Left cardiac atrium (tissue), 4 donors: ENCODE measurements at regions not wholly inside any gene's neighbourhood (a gene's known extent, or its start where the extent isn't known, plus 50 kb on each side); places are given as distances from the start of the nearest gene placed in this dataset.

Experiments
- ATAC-seq, 2 donors: fragments of 200-7000 bp; cut with Tn5 transposase; one replicate each; pipeline ENCODE4 v1.9.1; 2020; ENCODE audit warnings: mild to moderate bottlenecking in 2 of 2, moderate library complexity in 2 of 2
- DNase-seq: peaks from one replicate; pipeline ENCODE4 v3.0.0-alpha.2; 2020
- intact Hi-C, 2 donors: fragments of 100-400 bp; cut with DNase I; formaldehyde crosslinking; loops; one replicate each; pipeline versions ENCODE4 v1.14.1 to v1.15.1; 2022 to 2023
- donor health status: DM: no; HTN: yes; CAD: no.
- donor health status: DM: no; HTN: yes; CAD: no; lungs with severe emphysema.
- donor health status: DM: yes; HTN: yes; CAD: no.
- donor health status: Dilated cardiomyopathy.

- intact Hi-C loops, result loop anchor here in 1 of 2 donors (10.0 kb wide), 1 partner anchor 154 kb away; no protein-coding TSS in a partner anchor
- ATAC-seq (no peak), DNase-seq (no peak)
These were observed 98.9 kb upstream of the PLEKHA5 start for GRCh38 chr12:19030603-19031002.

- ATAC-seq (peak in 1 of 2 donors; percentile 59), DNase-seq (no peak)
- intact Hi-C loops, result loop anchor here in 1 of 2 donors (10.0 kb wide), 1 partner anchor 154 kb away; no protein-coding TSS in a partner anchor
These were observed 98.5 kb upstream of the PLEKHA5 start for GRCh38 chr12:19031032-19031431.

GRCh38 chr12:19032826-19033225 lies 96.7 kb upstream of the PLEKHA5 start:
- intact Hi-C loops, result loop anchor here in 1 of 2 donors (10.0 kb wide), 1 partner anchor 152 kb away; no protein-coding TSS in a partner anchor
- DNase-seq (no peak), ATAC-seq (no peak)

- DNase-seq (no peak), ATAC-seq (no peak)
- intact Hi-C loops, result loop anchor here in 1 of 2 donors (10.0 kb wide), 1 partner anchor 152 kb away; no protein-coding TSS in a partner anchor
These were observed 96.3 kb upstream of the PLEKHA5 start for GRCh38 chr12:19033244-19033643.

- DNase-seq (no peak), ATAC-seq (no peak)
- intact Hi-C loops, result loop anchor here in 1 of 2 donors (10.0 kb wide), 1 partner anchor 150 kb away; no protein-coding TSS in a partner anchor
These were observed 94.6 kb upstream of the PLEKHA5 start for GRCh38 chr12:19034937-19035336.

GRCh38 chr12:19035536-19035935 lies 94.0 kb upstream of the PLEKHA5 start:
- ATAC-seq (peak; percentile 78 to 85), DNase-seq (no peak)
- intact Hi-C loops, result loop anchor here in 1 of 2 donors (10.0 kb wide), 1 partner anchor 149 kb away; no protein-coding TSS in a partner anchor

GRCh38 chr12:19036673-19037357 lies 92.7 kb upstream of the PLEKHA5 start:
- intact Hi-C loops, result loop anchor here in 1 of 2 donors (10.0 kb wide), 1 partner anchor 148 kb away; no protein-coding TSS in a partner anchor
- DNase-seq (no peak), ATAC-seq (peak in 1 of 2 donors; percentile 53)

- ATAC-seq, result peak; percentile 24 to 43
- no peak for DNase-seq
- intact Hi-C loops, result loop anchor here in 1 of 2 donors (10.0 kb wide), 1 partner anchor 147 kb away; no protein-coding TSS in a partner anchor
These were observed 91.3 kb upstream of the PLEKHA5 start for GRCh38 chr12:19038209-19038608.

- ATAC-seq, result no peak
- DNase-seq, result no peak
- intact Hi-C loops, result loop anchor here in 1 of 2 donors (10.0 kb wide), 1 partner anchor 145 kb away; no protein-coding TSS in a partner anchor
These were observed 90.0 kb upstream of the PLEKHA5 start for GRCh38 chr12:19039515-19039914.

GRCh38 chr12:19042221-19042620 lies 87.3 kb upstream of the PLEKHA5 start:
- intact Hi-C loops, result no loop called here
- no peak for ATAC-seq
- DNase-seq, result no peak

- no peak for ATAC-seq
- intact Hi-C loops, result no loop called here
These were observed 85.1 kb upstream of the PLEKHA5 start for GRCh38 chr12:19044430-19044829.

GRCh38 chr12:19044891-19045290 lies 84.6 kb upstream of the PLEKHA5 start:
- no peak for ATAC-seq
- DNase-seq, result no peak
- intact Hi-C loops, result no loop called here

More at GRCh38 chr12:19044430-19044829, 85.1 kb upstream of the PLEKHA5 start:
- DNase-seq, result no peak

GRCh38 chr12:19045426-19045825 lies 84.1 kb upstream of the PLEKHA5 start:
- DNase-seq, result no peak
- intact Hi-C loops, result no loop called here
- ATAC-seq, result no peak

- intact Hi-C loops, result no loop called here
- DNase-seq (no peak), ATAC-seq (no peak)
These were observed 80.6 kb upstream of the PLEKHA5 start for GRCh38 chr12:19048943-19049342.

GRCh38 chr12:19052689-19053088 lies 76.8 kb upstream of the PLEKHA5 start:
- no peak for ATAC-seq
- intact Hi-C loops, result no loop called here
- no peak for DNase-seq

GRCh38 chr12:19053218-19053617 lies 76.3 kb upstream of the PLEKHA5 start:
- ATAC-seq, result no peak
- intact Hi-C loops, result no loop called here
- no peak for DNase-seq

- DNase-seq, result no peak
- intact Hi-C loops, result no loop called here
- ATAC-seq, result no peak
These were observed 75.5 kb upstream of the PLEKHA5 start for GRCh38 chr12:19054035-19054434.

- intact Hi-C loops, result no loop called here
- DNase-seq (no peak), ATAC-seq (no peak)
These were observed 73.9 kb upstream of the PLEKHA5 start for GRCh38 chr12:19055589-19055988.

- no peak for ATAC-seq
- no peak for DNase-seq
- intact Hi-C loops, result no loop called here
These were observed 71.1 kb upstream of the PLEKHA5 start for GRCh38 chr12:19058235-19059021.

- DNase-seq (no peak), ATAC-seq (no peak)
- intact Hi-C loops, result no loop called here
These were observed 64.8 kb upstream of the PLEKHA5 start for GRCh38 chr12:19064713-19065112.
